Activated CD4-positive, alpha-beta T cell treated with anti-CD3 and anti-CD28 coated beads for 24 hours (primary cell): ENCODE measurements at regions not wholly inside any gene's neighbourhood (a gene's known extent, or its start where the extent isn't known, plus 50 kb on each side); places are given as distances from the start of the nearest gene placed in this dataset.

Source experiments
- DNase-seq, 2 donors: peaks; one replicate each; pipeline ENCODE4 v3.0.0-alpha.2; 2020; ENCODE audit warnings: low read depth in 2 of 2

- no peak for DNase-seq
These were observed 112.8 kb upstream of the ATF7IP start for GRCh38 chr12:14252697-14253096.

- DNase-seq = no peak
These were observed 112.0 kb upstream of the ATF7IP start for GRCh38 chr12:14253496-14253895.

- no peak for DNase-seq
These were observed 110.7 kb upstream of the ATF7IP start for GRCh38 chr12:14254781-14255180.

GRCh38 chr12:14256121-14256520 lies 109.4 kb upstream of the ATF7IP start:
- DNase-seq = no peak

- peak; percentile 55 to 69 for DNase-seq
These were observed 108.8 kb upstream of the ATF7IP start for GRCh38 chr12:14256555-14257169.

- DNase-seq = no peak
These were observed 108.2 kb upstream of the ATF7IP start for GRCh38 chr12:14257303-14257733.

GRCh38 chr12:14257734-14258574 lies 107.5 kb upstream of the ATF7IP start:
- peak; percentile 68 to 78 for DNase-seq

GRCh38 chr12:14258575-14258940 lies 106.9 kb upstream of the ATF7IP start:
- DNase-seq = no peak

GRCh38 chr12:14259481-14260010 lies 105.9 kb upstream of the ATF7IP start:
- DNase-seq = no peak

GRCh38 chr12:14260011-14260993 lies 105.2 kb upstream of the ATF7IP start:
- no peak for DNase-seq

- DNase-seq = no peak
These were observed 104.4 kb upstream of the ATF7IP start for GRCh38 chr12:14261096-14261495.

- no peak for DNase-seq
These were observed 103.6 kb upstream of the ATF7IP start for GRCh38 chr12:14261861-14262260.

- no peak for DNase-seq
These were observed 102.5 kb upstream of the ATF7IP start for GRCh38 chr12:14262771-14263511.

GRCh38 chr12:14263742-14264141 lies 101.7 kb upstream of the ATF7IP start:
- DNase-seq = no peak

- no peak for DNase-seq
These were observed 101.2 kb upstream of the ATF7IP start for GRCh38 chr12:14264316-14264715.

GRCh38 chr12:14264778-14265177 lies 100.7 kb upstream of the ATF7IP start:
- no peak for DNase-seq

GRCh38 chr12:14268120-14268515 lies 97.4 kb upstream of the ATF7IP start:
- no peak for DNase-seq

GRCh38 chr12:14270392-14270791 lies 95.1 kb upstream of the ATF7IP start:
- no peak for DNase-seq

- DNase-seq = no peak
These were observed 92.2 kb upstream of the ATF7IP start for GRCh38 chr12:14272956-14273912.

- DNase-seq = no peak
These were observed 91.6 kb upstream of the ATF7IP start for GRCh38 chr12:14273913-14274311.
